ENCODE measurements at regions not wholly inside any gene's neighbourhood (a gene's known extent, or its start where the extent isn't known, plus 50 kb on each side); places are given as distances from the start of the nearest gene placed in this dataset.

- Histone ChIP-seq H3K36me3 (no peaks in the 10 kb centered on the region), H3K9me3 (no peaks in the 10 kb centered on the region), H3K27ac (no peak overlapping the region), H3K4me3 (no peak overlapping the region), H3K27me3 (no peaks in the 10 kb centered on the region), H3K4me1 (no peaks in the 10 kb centered on the region)
- no peak for TF ChIP-seq CTCF (IDR thresholded peaks at IDR 0.05)
- no peak for TF ChIP-seq POLR2A (IDR thresholded peaks at IDR 0.05)
- TF ChIP-seq EP300 (IDR thresholded peaks at IDR 0.05) = no peak
- TF ChIP-seq POLR2AphosphoS5 (IDR thresholded peaks at IDR 0.05) = no peak
- 93 to 98% methylated on average over 5 of the region's 5 CpGs for WGBS, 2 donors
- no peak for ATAC-seq (ENCODE audit: low FRiP score in 2 of 2)
- DNase-seq = no peak
Measured at GRCh38 chr12:91885851-91886731, 259.6 kb downstream of the BTG1 start.

GRCh38 chr12:91884230-91884629 is 261.4 kb downstream of the BTG1 start:
- ATAC-seq (ENCODE audit: low FRiP score in 2 of 2) = no peak
- no peak for TF ChIP-seq EP300 (IDR thresholded peaks at IDR 0.05)
- no peak for TF ChIP-seq POLR2A (IDR thresholded peaks at IDR 0.05)
- no peak for TF ChIP-seq CTCF (IDR thresholded peaks at IDR 0.05)
- no peak for TF ChIP-seq POLR2AphosphoS5 (IDR thresholded peaks at IDR 0.05)
- H3K9me3 ChIP-seq = no peaks in the 10 kb centered on the region
- no peak overlapping the region for H3K27ac ChIP-seq
- H3K4me3 ChIP-seq = no peak overlapping the region
- H3K36me3 ChIP-seq = no peaks in the 10 kb centered on the region
- no peak for DNase-seq
- no peaks in the 10 kb centered on the region for H3K4me1 ChIP-seq
- WGBS, 2 donors = 82 to 86% methylated on average over 3 of the region's 3 CpGs
- H3K27me3 ChIP-seq = no peaks in the 10 kb centered on the region

- Histone ChIP-seq H3K4me3 (no peak overlapping the region), H3K9me3 (no peaks in the 10 kb centered on the region), H3K27me3 (no peaks in the 10 kb centered on the region), H3K4me1 (no peaks in the 10 kb centered on the region), H3K36me3 (no peaks in the 10 kb centered on the region), H3K27ac (no peak overlapping the region)
- WGBS, 2 donors = 77 to 83% methylated on average over 4 of the region's 4 CpGs
- no peak for TF ChIP-seq POLR2AphosphoS5 (IDR thresholded peaks at IDR 0.05)
- DNase-seq (no peak), ATAC-seq (ENCODE audit: low FRiP score in 2 of 2) (no peak)
Measured at GRCh38 chr12:91883811-91884210, 261.8 kb downstream of the BTG1 start.

GRCh38 chr12:91882910-91883309 is 262.7 kb downstream of the BTG1 start:
- Histone ChIP-seq H3K9me3 (no peaks in the 10 kb centered on the region), H3K4me1 (peaks cover 0 to 2% (median under 1%) of the 10 kb centered on the region in 4 donors), H3K27ac (no peak overlapping the region), H3K36me3 (no peaks in the 10 kb centered on the region), H3K27me3 (no peaks in the 10 kb centered on the region), H3K4me3 (no peak overlapping the region)
- TF ChIP-seq EP300 (IDR thresholded peaks at IDR 0.05) (no peak), POLR2A (IDR thresholded peaks at IDR 0.05) (no peak), POLR2AphosphoS5 (IDR thresholded peaks at IDR 0.05) (no peak), CTCF (IDR thresholded peaks at IDR 0.05) (no peak)
- DNase-seq (no peak), ATAC-seq (ENCODE audit: low FRiP score in 2 of 2) (no peak)
- WGBS, 2 donors = 75 to 83% methylated on average over 4 of the region's 4 CpGs

- DNase-seq (no peak), ATAC-seq (ENCODE audit: low FRiP score in 2 of 2) (no peak)
- Histone ChIP-seq H3K27ac (no peak overlapping the region), H3K27me3 (no peaks in the 10 kb centered on the region), H3K36me3 (no peaks in the 10 kb centered on the region), H3K9me3 (no peaks in the 10 kb centered on the region), H3K4me3 (no peak overlapping the region), H3K4me1 (peaks cover 0 to 9% (median 6%) of the 10 kb centered on the region in 4 donors)
- WGBS, 2 donors = 92 to 100% methylated on average over 1 of the region's 1 CpG
- TF ChIP-seq POLR2AphosphoS5 (IDR thresholded peaks at IDR 0.05) (no peak), EP300 (IDR thresholded peaks at IDR 0.05) (no peak), CTCF (IDR thresholded peaks at IDR 0.05) (no peak), POLR2A (IDR thresholded peaks at IDR 0.05) (no peak)
Measured at GRCh38 chr12:91880528-91880927, 265.1 kb downstream of the BTG1 start.
